ENCODE measurements at regions not wholly inside any gene's neighbourhood (a gene's known extent, or its start where the extent isn't known, plus 50 kb on each side); places are given as distances from the start of the nearest gene placed in this dataset.
"Not testable (repeated sequence)": the region's sequence is repeated elsewhere in the genome, so short reads cannot be mapped to it uniquely, and the experiment has no call there.

GRCh38 chr2:188788621-188789020 lies 185.6 kb upstream of the COL3A1 start:
- DNase-seq: no peak

DNA sequence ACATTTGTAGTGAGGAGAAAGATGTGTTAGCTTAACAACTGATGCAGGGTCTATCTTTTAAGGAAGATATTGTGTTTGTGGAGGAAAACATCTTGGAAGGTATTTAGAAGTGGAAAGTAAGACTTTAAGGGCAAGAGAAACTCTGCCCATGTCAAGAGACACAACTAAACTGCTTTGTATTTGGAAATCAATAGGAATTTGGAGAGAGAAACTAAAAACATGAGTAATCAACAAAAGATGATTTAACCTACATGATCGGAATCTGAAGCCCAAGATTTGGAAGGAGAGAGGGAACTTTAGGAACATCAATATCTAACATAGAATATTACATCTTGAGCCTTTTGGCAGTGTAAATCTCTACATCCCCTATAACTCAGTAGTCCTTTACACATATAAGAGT lies 184.2 kb upstream of the COL3A1 start:
- no peak for DNase-seq

DNA sequence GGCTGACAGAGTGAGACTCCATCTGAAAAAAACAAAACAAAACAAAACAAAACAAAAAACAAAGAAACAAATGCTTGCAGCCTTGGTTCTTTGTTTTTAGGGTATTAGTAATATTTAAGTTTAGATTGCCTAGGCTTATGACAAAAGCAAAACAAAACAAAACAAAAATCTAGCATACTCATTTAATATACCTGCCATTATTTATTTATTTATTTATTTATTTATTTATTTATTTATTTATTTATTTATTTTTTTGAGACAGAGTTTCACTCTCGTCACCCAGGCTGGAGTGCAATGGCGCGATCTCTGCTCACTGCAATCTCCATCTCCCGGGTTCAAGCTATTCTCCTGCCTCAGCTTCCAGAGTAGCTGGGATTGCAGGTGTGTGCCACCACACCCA lies 179.7 kb upstream of the COL3A1 start:
- DNase-seq: not testable (repeated sequence)

DNA sequence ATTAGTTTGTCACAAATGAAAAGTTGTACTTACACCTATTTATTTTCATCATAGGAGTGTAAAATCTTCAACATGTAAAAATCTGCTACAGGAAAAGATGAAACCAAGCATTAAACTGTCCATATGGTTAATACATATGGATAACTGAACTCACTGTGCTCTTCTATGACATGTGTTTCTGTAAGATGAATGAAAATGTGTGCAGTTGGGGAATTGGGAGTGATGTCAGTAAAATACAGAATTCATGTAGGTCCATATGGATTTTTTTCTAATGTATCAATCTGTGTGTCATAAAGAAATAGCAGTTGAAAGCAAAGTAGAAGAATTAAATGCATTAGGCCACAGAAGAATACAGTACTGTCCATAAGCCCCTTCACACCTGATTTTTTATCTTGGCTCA lies 178.4 kb upstream of the COL3A1 start:
- no peak for DNase-seq

GRCh38 chr2:188797371-188797770 lies 176.8 kb upstream of the COL3A1 start:
- no peak for DNase-seq

GRCh38 chr2:188798159-188798558 lies 176.0 kb upstream of the COL3A1 start:
- DNase-seq: no peak

DNA sequence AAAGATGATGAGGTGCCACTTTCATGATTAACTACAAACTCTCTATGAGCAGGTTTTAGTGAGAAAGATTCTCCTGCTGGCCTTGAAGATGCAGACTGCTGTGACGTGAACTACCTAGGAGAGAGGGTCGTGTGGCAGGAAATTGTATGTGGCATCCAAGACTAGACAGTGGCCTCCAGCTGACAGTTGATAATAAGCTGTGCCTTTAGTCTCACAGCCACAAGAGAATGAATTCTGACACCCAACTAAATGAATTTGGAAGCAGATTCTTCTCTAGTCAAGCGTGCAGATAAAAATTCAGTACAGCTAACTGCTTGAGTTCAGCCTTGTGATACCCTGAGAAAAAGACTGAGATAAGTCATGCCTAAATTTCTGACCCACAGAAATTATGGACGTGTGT lies 169.0 kb upstream of the COL3A1 start:
- DNase-seq: no peak

DNA sequence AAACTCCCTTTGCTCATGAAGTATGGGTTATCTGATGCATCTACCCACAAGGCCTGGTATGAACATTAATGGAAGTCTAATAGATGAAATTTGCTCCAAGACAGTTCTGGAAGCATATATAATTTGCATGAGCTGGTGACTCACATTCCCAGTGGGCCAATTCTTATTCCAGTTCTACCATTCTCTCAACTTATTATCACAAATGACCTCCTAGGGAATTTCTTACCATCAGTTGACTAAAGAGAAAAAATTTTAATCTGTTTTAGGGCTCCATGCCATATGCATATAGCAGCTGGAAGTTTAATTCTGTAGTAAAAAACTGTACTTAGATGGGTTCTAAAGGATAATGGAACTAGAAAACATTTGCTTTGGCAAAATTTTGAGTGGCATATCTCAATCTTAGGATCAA lies 165.2 kb upstream of the COL3A1 start:
- DNase-seq: no peak

GRCh38 chr2:188810586-188810985 lies 163.6 kb upstream of the COL3A1 start:
- no peak for DNase-seq

- no peak for DNase-seq
These were observed 162.7 kb upstream of the COL3A1 start for GRCh38 chr2:188811522-188811921.

GRCh38 chr2:188813315-188813714 lies 160.9 kb upstream of the COL3A1 start:
- no peak for DNase-seq

DNA sequence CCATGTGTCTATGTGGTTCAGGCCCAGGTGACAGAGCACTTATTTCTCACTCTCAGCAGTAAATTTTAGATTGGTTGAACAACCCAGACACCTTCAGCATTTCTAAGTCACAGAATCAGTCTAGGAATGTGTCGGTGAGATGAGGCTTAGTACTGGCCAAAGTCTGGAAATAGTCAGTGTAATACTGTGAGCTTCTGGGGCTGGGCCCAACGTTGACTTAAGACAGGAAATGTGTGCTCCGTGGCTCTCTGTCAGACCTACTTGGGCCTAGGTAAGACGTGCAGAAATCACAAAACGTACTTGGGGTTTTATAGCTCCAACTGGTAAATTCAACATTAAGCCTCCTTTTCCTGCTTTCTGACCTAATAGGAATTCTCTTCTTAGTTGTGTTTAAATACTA lies 160.3 kb upstream of the COL3A1 start:
- no peak for DNase-seq

GRCh38 chr2:188819011-188819410 lies 155.2 kb upstream of the COL3A1 start:
- DNase-seq: no peak

DNA sequence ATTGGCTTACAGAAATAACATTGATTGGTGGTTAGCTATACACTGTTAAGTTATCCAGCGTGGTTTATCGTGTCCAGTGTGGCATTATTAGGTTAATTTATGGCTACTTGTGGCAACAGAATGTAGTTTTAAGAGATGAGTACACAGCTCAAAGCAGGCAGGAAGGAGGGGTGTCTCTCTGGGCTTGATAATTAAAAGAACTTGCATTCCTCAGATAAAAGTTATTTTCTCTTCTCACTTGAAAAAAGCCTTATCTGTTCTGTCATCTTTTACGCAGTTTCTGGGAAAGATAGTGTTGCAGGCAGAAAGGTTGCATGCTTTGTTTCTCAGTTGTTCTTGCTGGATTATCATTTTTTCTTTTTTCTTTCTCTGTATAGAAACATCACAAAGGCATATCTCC lies 154.4 kb upstream of the COL3A1 start:
- no peak for DNase-seq

- DNase-seq: no peak
These were observed 153.6 kb upstream of the COL3A1 start for GRCh38 chr2:188820576-188820975.

- no peak for DNase-seq
These were observed 150.0 kb upstream of the COL3A1 start for GRCh38 chr2:188824125-188824524.

DNA sequence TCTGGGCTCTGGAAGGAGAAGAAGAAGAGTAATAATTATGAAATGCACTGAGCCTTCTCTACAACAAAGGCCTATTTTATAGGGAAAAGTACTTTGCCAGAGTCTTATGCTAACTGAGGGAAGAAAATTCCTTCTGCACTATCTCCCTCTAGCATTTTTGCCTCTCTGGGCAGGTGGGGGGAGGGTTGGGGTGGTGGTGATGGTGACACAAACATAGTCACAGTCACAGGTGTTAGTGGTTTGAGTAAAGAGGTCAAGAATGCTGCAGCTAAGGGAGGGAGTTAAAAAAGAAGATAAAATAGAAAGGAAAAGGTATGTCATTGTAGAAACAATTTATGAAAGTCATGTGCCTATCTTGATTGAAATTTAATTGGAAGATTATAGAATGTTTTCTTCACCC lies 140.8 kb upstream of the COL3A1 start:
- DNase-seq: no peak

DNA sequence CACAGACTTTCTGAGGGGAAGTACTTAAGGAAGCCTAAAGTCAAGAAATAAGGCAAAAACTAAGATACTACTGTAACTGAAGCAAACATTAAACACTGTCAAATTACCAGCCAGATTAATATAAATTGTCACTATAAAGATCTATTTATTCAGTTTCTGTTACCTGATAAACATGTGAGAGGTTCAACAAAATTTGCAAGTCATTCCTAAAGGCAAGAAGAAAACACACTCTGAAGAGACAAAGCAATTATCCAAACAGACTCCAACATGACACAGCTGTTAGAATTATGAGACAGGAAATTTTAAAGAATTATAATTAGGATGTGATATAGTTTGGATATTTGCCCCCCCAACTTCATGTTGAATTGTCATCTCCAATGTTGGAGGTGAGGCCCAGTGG lies 140.4 kb upstream of the COL3A1 start:
- no peak for DNase-seq

DNA sequence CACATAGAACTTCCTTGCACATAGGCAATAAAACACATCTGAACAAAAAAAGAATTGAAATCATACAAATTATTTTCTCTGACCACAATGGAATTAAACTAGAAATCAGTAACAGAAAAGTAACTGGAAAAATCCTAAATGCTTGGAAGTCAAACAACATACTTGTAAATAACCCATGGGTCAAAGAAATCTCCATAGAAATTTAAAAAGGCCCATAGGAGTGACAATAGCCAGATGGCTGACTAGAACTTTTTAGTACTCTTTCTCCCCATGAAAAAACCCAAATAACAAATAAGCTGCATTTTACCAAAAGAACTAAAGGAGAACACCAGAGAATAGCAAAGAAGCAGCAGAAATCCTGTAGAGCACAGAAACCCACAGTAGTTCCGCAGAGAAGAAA lies 139.2 kb upstream of the COL3A1 start:
- no peak for DNase-seq

DNA sequence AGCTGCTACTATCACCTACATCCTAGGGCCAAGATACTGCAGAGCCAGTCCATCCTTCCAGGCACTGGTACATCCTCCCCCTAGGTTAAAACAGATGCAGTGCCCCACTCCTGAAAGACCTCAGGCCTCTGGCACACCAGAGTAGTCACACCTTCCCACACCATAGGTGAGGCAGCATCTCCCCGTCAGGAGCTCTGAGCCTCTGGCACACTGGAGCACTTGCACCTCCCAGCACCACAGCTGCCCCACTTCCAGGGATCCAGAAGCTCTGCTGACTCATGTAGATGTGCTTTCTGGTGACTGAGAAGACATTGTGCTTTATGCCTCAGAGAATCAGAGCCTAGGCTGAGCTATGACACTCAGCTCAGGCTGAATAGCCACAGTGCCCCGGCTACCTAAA lies 138.4 kb upstream of the COL3A1 start:
- DNase-seq: no peak

- DNase-seq: no peak
These were observed 128.5 kb upstream of the COL3A1 start for GRCh38 chr2:188845692-188846091.

DNA sequence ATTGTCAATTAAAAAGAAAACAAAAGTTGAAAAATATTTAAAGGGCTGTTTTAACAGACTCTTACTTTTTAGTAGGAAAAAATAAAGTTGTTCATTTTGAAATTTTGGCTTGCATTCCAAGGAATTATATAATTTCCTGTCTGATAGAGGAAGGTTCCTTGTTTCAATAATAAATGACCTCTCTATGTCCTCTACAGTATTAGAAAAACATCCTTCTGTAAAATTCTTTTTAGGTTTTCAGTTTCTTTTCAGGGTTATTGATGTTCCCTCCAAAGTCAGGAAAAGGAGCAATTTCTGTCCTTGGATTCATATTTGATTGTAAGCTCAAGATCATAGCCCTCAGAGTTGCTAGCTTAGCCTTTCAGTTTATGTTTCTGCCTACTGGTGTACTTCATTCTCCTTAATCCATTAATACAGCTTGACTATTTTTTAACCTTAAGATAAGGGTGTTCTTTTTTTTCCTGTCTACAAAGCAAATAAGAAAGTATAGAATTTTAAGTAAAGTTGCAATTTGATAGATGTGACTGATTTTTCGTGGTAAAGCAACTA lies 125.2 kb upstream of the COL3A1 start:
- DNase-seq: no peak

DNA sequence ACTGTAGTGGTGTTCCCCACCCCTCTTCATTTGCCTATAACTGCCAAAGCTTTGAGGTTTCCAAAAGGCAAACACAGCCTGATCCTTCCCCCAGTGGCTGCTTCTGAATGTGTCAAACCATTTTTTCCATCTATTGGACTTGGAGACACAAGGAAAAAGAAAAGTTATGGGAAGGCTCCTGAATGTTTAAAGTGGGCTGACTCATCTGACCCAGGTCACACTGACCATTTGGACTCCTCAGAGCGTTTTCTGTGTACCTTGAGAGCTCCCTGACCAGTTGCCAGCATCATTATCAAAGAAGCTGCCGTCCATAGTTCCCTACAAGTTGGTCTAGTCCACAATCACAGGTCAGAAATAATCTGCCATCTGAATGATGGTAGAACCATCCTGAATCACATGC lies 123.4 kb upstream of the COL3A1 start:
- no peak for DNase-seq

DNA sequence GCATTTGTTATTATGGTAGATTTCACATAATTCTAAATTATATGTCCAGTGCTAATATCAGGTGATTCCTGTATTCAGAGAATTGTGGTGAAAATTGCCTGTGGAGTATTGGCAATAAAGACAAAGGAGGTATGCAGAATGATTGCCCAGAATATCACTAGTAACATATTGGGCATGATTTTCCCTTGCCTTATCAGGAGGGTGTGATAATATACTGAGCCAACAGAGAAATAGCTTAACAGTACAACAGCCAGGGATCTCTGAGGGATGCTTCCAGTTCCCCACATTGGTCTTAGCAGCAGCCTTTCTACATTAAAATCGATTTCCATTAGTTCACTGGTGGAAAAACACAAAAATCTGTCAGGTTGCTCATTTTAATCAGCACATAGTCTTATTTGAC lies 122.9 kb upstream of the COL3A1 start:
- DNase-seq: no peak

- no peak for DNase-seq
These were observed 122.3 kb upstream of the COL3A1 start for GRCh38 chr2:188851826-188852225.

- no peak for DNase-seq
These were observed 121.4 kb upstream of the COL3A1 start for GRCh38 chr2:188852772-188853171.
